Breast epithelium (tissue), 4 donors: ENCODE measurements at regions not wholly inside any gene's neighbourhood (a gene's known extent, or its start where the extent isn't known, plus 50 kb on each side); places are given as distances from the start of the nearest gene placed in this dataset.
A peak's percentile ranks its signal among the peaks of the same experiment; 100 is the strongest.

Experiments used
- DNase-seq, 2 donors: peaks; one replicate each; pipeline ENCODE4 v3.0.0-alpha.2; 2019; ENCODE audit warnings: low spot score in 2 of 2
- H3K27ac ChIP-seq, 2 donors: fragments of 200-600 bp; sonication (generic) in 1 of 2; one replicate each; pipeline ENCODE4 v1.5.1; 2016 to 2019; ENCODE audit warnings: mild to moderate bottlenecking in 1 of 2
- H3K27me3 ChIP-seq, 2 donors: fragments of 200-600 bp; sonication (generic) in 1 of 2; one replicate each; pipeline versions ENCODE4 v1.5.1 to v1.6.0; 2017 to 2019; ENCODE audit warnings: control low read depth in 1 of 2, mild to moderate bottlenecking in 1 of 2
- H3K36me3 ChIP-seq: fragments of 200-600 bp; one replicate; pipeline ENCODE4 v1.5.1; 2019
- H3K4me1 ChIP-seq, 2 donors: fragments of 200-600 bp; sonication (generic); one replicate each; pipeline ENCODE4 v1.5.1; 2016 to 2019; ENCODE audit warnings: control low read depth in 1 of 2
- H3K4me3 ChIP-seq, 3 donors: fragments of 200-600 bp; sonication (generic); 1 replicate in 2 of 3; 2 replicates in 1 of 3; pipeline ENCODE4 v1.5.1; 2016 to 2019; ENCODE audit warnings: mild to moderate bottlenecking in 3 of 3, moderate library complexity in 2 of 3
- H3K9me3 ChIP-seq, 2 donors: fragments of 200-600 bp; sonication (generic) in 1 of 2; one replicate each; pipeline ENCODE4 v1.5.1; 2016 to 2019; ENCODE audit warnings: control low read depth in 1 of 2
- CTCF ChIP-seq, 3 donors: fragments of 450-650 bp; IDR thresholded peaks; one replicate each; pipeline ENCODE4 v1.5.1; 2016 to 2017; ENCODE audit warnings: antibody characterized with exemption in 3 of 3, mild to moderate bottlenecking in 3 of 3, moderate library complexity in 3 of 3
- POLR2A ChIP-seq: fragments of 450-650 bp; IDR thresholded peaks from one replicate; pipeline ENCODE4 v1.6.1; 2016; ENCODE audit warnings: antibody characterized with exemption, mild to moderate bottlenecking, moderate library complexity
- POLR2AphosphoS5 ChIP-seq, 3 donors: sonication (generic); formaldehyde crosslinking; IDR thresholded peaks; one replicate each; pipeline ENCODE4 v1.6.1; 2017; ENCODE audit warnings: antibody characterized with exemption in 3 of 3
- intact Hi-C: fragments of 100-400 bp; cut with DNase I; formaldehyde crosslinking; loops from one replicate; pipeline ENCODE4 v1.15.1; 2023; ENCODE audit warnings: low total_unique reads

GRCh38 chr12:131452444-131452860 lies 258.4 kb upstream of the SFSWAP start:
- Histone ChIP-seq H3K9me3 (peaks cover 8 to 18% of the 10 kb centered on the region in 2 donors), H3K27me3 (peaks cover 0 to 18% of the 10 kb centered on the region in 2 donors), H3K27ac (no peak overlapping the region), H3K4me1 (no peaks in the 10 kb centered on the region), H3K4me3 (no peak overlapping the region), H3K36me3 (no peaks in the 10 kb centered on the region)
- intact Hi-C loops, result no loop called here
- no peak for DNase-seq
- TF ChIP-seq POLR2AphosphoS5 (IDR thresholded peaks at IDR 0.05), result no peak
- no peak for TF ChIP-seq CTCF (IDR thresholded peaks at IDR 0.05)
- TF ChIP-seq POLR2A, result no peak

DNA sequence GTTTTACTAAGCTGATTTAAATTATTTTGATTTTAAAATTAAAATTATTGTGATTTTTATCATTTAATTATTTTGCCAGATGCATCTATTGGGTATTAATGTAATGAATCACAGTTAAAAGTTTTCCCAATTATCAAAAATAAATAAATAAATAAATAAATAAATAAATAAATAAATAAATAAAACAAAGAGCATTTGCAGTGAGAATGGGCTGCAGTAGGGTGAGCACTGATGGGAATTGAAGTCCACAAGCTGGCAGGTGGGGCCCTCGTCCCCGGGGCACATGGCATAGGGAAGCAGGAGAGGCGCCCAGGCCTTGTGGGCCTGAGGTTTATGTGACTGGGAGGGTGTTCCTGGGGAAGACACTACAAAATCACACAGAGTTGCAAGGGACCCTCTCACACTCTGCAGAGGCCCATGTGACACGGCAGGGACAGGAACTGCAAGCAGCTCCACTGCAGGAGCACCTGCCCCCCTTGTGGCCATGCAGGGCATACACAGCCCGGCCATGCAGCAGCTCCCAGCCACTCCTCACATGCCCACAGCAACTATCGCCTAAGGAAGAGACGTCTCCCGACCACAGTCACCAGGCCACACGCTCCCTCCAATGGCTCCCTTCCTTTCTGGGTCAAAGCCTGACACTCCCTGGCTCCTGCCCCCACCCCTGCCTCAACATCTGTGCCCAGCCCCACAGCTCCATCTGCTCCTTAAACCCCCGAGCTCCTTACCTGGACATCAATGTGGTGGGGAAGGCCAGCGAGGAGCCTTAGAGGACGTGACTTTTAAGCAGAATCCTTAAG lies 256.3 kb upstream of the SFSWAP start:
- no peaks in the 10 kb centered on the region for H3K36me3 ChIP-seq
- TF ChIP-seq CTCF (IDR thresholded peaks at IDR 0.05) (peak in 1 of 3 donors; percentile 32), POLR2A (no peak)
- intact Hi-C loops, result no loop called here
- no peaks in the 10 kb centered on the region for H3K4me1 ChIP-seq
- H3K27me3 ChIP-seq, result peaks cover 0 to 38% of the 10 kb centered on the region in 2 donors
- H3K27ac ChIP-seq, result no peak overlapping the region
- H3K9me3 ChIP-seq, result peaks cover 0 to 5% of the 10 kb centered on the region in 2 donors
- no peak for DNase-seq
- H3K4me3 ChIP-seq, result no peak overlapping the region

- Histone ChIP-seq H3K36me3 (no peaks in the 10 kb centered on the region), H3K9me3 (peaks cover 0 to under 1% of the 10 kb centered on the region in 2 donors), H3K27me3 (peaks cover 0 to 44% of the 10 kb centered on the region in 2 donors), H3K27ac (no peak overlapping the region), H3K4me1 (no peaks in the 10 kb centered on the region), H3K4me3 (no peak overlapping the region)
- intact Hi-C loops, result no loop called here
- no peak for DNase-seq
- TF ChIP-seq CTCF (IDR thresholded peaks at IDR 0.05) (no peak), POLR2AphosphoS5 (IDR thresholded peaks at IDR 0.05) (no peak), POLR2A (no peak)
Observed at GRCh38 chr12:131455218-131455506, 255.7 kb upstream of the SFSWAP start.

GRCh38 chr12:131455581-131456110 lies 255.2 kb upstream of the SFSWAP start:
- Histone ChIP-seq H3K9me3 (no peaks in the 10 kb centered on the region), H3K27ac (no peak overlapping the region), H3K36me3 (no peaks in the 10 kb centered on the region), H3K4me1 (no peaks in the 10 kb centered on the region), H3K4me3 (no peak overlapping the region), H3K27me3 (peaks cover 0 to 49% of the 10 kb centered on the region in 2 donors)
- TF ChIP-seq POLR2A (no peak), CTCF (IDR thresholded peaks at IDR 0.05) (no peak), POLR2AphosphoS5 (IDR thresholded peaks at IDR 0.05) (no peak)
- DNase-seq, result no peak
- intact Hi-C loops, result no loop called here

DNA sequence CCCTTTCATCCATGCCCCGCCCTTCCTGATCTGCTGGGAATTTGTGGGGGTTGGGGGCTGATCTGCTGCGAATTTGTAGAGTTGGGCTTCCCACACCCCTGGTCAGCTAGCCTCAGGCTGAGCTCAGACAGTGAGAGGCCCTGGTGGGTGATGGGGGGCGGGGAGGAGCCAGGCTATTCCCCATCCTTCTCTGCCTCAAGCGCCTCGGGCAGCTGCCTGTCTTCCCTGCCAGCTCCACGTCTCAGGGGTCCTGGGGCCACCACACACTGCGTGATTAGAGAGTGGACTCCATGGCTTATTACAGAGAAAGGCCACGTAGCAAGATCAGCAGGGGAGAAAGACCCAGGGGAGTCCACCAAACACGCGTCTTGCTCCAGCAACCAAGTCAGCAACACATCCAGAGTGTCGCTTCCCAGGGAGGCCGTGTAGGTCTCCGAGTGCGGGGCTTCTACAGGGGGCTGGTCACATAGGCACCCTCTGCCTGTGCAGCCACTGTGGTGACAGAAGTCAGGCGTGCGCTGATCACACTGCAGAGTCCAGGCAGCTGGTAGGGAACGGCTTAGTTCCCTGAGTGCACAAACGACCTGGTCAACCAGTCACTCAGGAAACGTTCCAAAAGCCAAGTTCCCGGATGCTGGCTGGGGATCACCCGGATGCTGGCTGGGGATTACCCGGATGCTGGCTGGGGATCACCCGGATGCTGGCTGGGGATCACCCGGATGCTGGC lies 254.4 kb upstream of the SFSWAP start:
- TF ChIP-seq POLR2A, result no peak
- no peak for TF ChIP-seq POLR2AphosphoS5 (IDR thresholded peaks at IDR 0.05)
- no peak for TF ChIP-seq CTCF (IDR thresholded peaks at IDR 0.05)
- Histone ChIP-seq H3K27ac (no peak overlapping the region), H3K36me3 (no peaks in the 10 kb centered on the region), H3K4me3 (no peak overlapping the region), H3K9me3 (no peaks in the 10 kb centered on the region), H3K27me3 (peaks cover 0 to 57% of the 10 kb centered on the region in 2 donors), H3K4me1 (no peaks in the 10 kb centered on the region)
- no peak for DNase-seq
- intact Hi-C loops, result no loop called here
